Erythroblast (primary cell): ENCODE measurements at regions not wholly inside any gene's neighbourhood (a gene's known extent, or its start where the extent isn't known, plus 50 kb on each side); places are given as distances from the start of the nearest gene placed in this dataset.

Experiments
- DNase-seq, 2 experiments: peaks; one replicate each; lab custom pipeline; 2025; lab: John Stamatoyannopoulos, UW
- GATA1 ChIP-seq: IDR thresholded peaks from 2 replicates; pipeline ENCODE4 v1.6.1; 2011; ENCODE audit warnings: low read depth, mild to moderate bottlenecking, control low read depth, low read length, moderate library complexity
- POLR2A ChIP-seq: IDR thresholded peaks from 2 replicates; pipeline ENCODE4 v1.6.1; 2011; ENCODE audit warnings: mild to moderate bottlenecking, low read length

DNA sequence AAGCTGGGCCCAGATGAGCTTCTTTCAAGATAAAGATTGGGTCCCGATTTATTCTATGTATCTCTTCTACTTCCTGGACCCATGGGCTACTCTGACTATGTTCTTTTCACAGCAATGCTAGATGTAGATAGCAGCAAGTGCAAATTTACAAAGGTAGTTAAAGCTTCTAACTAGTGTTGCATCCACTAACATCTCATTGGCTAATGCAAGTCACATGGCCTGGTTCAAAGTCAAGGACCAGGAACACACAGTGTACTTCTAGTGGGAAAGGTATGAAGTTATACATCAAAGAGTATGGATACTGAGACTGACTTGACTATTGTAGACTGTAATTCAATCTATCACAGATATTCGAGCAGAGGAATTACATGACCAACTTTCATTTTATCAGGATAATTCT lies 588.8 kb downstream of the PLA2G4A start:
- DNase-seq, result no peak
- TF ChIP-seq POLR2A (no peak), GATA1 (no peak)

DNA sequence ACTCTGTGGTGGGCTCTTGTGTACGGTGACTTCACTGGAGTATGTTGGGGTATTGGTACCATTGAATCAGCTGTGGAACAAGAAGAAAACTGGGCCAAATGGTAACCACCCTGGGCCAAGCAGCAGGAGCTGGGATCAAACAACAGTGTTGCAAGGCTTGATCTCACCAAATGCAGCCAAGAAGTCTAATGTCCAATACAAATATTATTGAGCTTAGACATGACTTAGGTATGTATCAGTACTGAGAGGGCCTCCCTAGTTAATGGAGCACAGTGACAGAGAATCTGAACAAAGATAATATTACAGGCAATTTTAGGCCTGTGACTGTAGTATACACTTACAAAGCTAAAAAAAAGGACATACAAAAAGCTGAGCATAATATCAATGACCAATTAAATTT lies 604.8 kb downstream of the PLA2G4A start:
- DNase-seq, result no peak
- TF ChIP-seq POLR2A, result no peak
- no peak for TF ChIP-seq GATA1

DNA sequence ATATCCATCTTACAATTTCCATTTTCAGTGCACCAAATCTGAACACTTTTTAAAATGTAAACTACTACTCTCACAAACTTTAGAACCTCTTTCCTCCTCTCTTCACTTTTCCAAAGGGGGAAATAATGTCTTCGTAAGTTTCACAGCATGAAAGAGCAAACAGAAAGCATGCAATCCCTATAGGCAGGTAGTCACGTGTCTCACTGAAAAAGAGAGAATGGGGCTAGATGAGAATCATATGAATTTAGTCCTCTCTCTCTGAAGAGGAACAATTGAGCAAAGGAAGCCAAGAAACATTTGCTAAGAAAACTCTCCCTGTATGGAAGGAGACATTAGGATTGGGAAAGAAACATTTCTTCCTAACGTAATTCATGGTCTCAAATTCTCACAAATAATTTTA lies 613.9 kb downstream of the PLA2G4A start:
- DNase-seq, result no peak
- TF ChIP-seq GATA1 (no peak), POLR2A (no peak)

DNA sequence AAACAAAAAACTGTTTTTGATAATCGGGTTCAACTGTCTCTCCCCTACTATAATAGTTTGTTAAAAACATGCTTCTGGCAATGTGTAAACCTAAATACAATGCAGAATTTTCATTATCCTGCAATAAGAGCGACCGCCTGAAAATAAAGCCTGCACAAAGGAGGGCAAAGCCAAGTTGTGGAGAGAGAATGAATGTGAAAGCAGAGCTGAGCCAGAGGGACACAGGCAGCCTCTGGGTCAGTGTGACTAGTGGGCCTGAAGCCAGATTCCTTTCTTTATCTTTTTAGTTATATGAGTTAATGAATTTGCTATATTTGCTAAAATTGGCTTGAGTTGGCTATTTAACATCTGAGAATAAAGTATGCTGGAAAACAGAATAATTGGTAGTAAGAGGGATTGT lies 615.2 kb downstream of the PLA2G4A start:
- no peak for DNase-seq
- TF ChIP-seq GATA1 (no peak), POLR2A (no peak)

DNA sequence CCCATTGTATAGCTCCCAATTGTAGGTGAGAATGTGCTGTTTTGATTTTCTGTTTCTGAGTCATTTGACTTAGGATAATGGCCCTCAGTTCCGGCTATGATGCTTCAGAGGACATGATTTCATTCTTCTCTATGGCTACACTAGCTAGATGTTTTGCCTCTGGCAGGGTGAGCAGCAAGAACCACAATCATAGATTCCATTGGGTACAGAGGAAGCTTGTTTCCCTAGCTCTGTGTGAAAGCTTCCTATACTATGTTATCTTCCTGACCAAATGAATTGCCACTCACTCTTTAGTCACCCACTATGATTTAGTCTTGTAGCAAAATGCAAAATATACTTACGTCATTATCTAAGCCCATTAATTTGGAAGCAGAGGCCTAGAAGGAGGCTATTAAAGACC lies 616.3 kb downstream of the PLA2G4A start:
- DNase-seq, result no peak
- TF ChIP-seq GATA1 (no peak), POLR2A (no peak)

DNA sequence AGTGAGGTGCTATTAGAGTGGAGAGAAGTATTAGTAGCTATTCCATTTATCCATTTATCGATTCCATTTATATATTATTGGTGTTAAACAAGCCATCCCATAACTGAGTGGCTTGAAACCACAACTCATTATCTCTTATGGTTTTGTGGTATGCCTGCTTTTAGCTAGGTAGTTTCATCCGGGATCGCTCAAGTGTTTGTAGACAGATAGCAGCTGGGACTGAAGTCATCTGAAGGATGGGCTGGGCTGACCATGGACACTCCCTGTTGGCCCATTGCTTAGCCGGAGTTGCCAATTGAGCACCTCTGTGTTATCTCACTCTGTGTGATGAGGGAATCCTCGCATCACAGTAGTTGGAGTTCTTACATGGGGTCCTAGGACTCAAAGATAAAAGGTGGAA lies 622.5 kb downstream of the PLA2G4A start:
- TF ChIP-seq POLR2A (no peak), GATA1 (no peak)
- no peak for DNase-seq

DNA sequence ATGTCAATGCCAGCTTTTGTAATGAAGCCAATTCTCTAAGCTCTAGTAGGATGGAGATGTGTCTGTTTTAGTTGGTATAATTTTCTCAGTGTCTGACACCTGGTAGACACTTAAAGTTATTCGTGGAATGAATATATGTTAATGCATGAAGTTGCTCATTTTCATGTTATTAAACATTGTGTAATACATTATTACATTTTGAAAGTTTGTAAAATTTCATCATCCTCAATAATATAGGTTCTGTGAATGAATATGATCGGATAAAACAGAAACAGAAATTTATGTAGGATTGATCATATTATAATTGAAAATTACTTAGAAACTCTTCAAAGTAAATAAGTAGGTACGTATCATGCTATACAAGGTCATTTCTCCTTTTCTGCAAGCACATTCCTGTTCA lies 625.3 kb downstream of the PLA2G4A start:
- DNase-seq, result no peak
- no peak for TF ChIP-seq POLR2A
- no peak for TF ChIP-seq GATA1

DNA sequence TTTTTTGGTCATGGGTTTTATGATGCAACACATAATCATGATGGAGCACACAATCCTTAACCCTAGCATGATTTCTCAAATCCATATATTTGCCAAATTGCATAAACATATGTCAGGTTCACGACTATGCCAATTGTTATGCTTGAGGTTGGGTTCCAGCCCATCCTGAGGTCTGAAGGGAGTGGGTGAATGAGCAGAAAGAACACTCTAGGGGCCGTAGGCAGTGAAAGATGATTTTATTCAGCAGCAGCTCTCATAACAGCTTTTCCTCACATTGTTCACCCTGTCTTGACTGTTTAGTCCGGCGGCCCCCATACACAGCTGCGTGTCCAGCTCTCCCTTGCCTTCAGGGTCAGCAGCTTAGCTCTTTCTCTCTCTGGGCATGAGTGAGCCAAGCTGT lies 627.7 kb downstream of the PLA2G4A start:
- TF ChIP-seq GATA1 (no peak), POLR2A (no peak)
- DNase-seq, result no peak

DNA sequence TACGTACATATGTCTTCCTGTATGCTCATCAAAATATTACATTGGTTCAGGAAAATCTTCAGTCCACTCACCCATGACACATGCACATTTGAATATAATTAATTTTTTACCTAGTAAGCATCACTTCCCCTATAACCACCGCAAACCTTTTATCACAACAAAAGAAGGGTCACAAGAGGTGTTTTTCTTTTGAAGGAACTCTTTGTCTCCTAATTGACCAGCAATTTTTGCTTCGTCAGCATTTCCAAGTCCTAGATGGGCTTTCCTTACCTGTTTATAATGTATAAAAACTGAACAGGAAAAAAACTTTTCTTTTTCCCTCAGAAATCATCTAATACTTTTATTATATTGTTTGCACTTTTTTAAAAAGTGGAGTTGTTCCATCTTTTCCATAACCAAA lies 631.3 kb downstream of the PLA2G4A start:
- TF ChIP-seq GATA1 (no peak), POLR2A (no peak)
- DNase-seq, result no peak

DNA sequence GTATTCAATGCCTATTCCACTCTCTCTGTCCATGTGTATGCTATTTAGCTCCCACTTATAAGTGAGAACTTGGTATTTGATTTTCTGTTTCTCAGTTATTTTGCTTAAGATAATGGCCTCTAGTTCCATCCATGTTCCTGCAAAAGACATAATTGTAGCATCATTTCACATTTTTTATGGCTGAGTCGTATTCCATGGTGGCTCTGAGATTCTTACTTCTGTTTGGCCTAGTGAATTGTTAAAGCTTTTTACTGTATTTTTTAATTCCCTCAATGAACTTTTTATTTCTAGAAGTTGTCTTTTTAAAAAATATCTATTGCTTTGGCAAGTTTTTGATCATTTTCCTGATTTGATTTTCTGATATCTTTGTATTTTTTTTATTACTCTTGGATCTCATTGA lies 635.6 kb downstream of the PLA2G4A start:
- no peak for DNase-seq
- TF ChIP-seq POLR2A, result no peak

DNA sequence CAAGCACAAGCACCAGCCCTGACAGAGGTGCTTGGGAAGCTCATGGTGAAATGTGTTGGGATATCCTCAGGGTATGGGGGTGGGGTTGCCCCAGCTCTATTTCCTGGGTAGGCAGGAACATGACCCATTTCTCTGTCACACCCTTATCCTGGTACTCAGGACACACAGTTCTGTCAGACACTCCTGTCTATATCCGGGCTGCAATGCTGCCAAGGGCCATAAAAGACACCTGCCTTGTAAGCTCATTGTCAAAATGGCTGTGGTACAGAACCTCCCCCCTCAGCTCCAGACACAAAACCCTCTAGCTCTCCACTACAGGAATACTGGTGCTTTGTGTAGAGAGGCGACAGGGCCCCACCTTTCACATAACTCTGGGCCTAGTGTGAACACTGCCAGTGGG lies 636.7 kb downstream of the PLA2G4A start:
- TF ChIP-seq GATA1 (no peak), POLR2A (no peak)
- DNase-seq, result no peak

DNA sequence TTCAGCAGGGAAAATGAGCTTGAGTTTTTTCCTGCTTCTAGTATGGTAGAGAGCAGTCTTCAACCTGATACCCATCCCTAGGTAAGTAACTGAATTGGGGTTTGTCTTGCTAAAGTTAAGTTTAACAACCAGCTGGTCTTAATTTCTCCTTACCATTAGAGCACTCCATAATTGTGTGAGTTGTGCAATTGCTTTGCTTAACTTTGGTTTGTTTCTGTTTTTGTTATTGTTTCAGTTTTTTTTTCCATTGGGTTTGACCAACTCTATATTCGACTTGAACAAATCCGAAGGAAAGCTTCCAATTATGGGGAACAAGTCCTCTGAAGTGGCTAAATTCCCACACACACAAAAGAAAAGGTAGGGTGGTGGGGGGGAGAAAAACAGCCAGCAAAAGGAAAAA lies 641.1 kb downstream of the PLA2G4A start:
- DNase-seq, result no peak
- TF ChIP-seq GATA1 (no peak), POLR2A (no peak)

DNA sequence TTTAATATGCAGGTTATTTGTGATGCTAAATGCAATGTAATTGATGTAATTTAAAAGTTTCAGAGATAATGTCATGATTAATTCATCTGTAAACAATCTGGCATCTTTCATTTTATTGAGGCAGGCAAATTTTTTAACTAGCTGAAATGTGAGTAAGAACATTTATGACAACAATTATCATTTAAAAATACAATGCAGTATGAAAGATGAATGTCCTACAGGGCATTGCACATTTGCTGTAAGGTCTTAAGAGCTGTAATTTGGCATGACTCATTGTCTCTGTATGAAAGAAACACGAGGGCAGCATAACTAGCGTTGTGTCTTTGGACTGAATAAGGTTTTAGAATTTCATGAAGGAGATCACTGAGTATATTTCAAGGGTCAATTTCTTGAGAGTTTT lies 642.8 kb downstream of the PLA2G4A start:
- no peak for TF ChIP-seq GATA1
- TF ChIP-seq POLR2A, result no peak
- DNase-seq, result no peak

DNA sequence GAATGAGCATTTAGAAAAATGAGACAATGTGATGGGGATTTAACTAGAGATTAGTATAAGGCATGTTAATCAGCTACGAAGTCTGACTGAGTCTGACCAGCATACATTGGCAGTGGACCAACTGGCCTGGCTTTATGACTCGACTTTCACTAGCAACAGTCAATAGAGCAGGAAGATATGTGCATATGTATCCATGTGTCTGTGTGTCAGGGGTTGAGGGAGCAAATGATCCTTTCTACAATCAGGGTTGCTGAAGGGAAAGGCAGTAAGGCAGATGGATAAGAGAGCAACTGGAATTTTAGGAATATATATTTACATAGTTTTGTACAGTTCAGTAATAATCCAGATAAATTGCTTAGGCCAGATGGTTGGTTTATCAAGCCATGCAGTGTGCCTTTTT lies 645.6 kb downstream of the PLA2G4A start:
- TF ChIP-seq GATA1, result no peak
- TF ChIP-seq POLR2A, result no peak
- DNase-seq, result no peak

DNA sequence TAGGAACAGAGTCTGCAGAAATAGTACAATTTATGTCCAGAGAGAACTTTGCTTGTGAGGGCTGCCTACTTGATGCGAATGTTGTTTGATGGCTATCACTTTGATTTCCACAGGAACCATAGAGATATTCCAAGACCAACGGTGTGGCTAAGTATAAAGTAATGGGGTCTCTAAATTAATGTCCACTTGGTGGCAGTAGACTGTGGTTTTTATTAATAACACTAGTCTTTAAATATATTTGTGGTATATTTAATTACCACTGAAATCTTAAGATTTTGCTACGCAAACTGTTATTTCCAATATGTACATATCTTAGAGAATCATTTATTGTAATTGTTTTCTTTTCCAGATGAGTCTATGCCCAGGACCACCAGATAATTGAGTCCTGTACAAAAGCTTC lies 647.9 kb downstream of the PLA2G4A start:
- no peak for DNase-seq
- TF ChIP-seq POLR2A (no peak), GATA1 (no peak)

DNA sequence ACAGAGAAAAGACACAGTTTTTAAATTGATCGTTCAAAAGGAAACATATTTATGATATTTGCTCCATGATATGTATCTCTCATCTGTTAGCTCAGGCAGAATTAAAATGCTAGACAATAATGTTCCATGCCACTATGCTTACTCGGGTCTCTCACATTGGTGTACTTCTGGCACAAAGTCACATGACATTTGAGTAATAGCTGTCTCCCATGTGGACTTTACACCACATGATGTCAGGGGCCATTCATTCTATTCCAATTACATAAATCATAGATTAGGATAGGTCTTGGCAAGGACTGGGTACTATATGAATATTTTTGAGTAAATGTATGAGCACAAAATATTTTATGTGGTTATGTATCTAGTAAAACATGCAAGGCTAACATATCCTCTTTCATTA lies 648.4 kb downstream of the PLA2G4A start:
- no peak for DNase-seq
- TF ChIP-seq GATA1 (no peak), POLR2A (no peak)

DNA sequence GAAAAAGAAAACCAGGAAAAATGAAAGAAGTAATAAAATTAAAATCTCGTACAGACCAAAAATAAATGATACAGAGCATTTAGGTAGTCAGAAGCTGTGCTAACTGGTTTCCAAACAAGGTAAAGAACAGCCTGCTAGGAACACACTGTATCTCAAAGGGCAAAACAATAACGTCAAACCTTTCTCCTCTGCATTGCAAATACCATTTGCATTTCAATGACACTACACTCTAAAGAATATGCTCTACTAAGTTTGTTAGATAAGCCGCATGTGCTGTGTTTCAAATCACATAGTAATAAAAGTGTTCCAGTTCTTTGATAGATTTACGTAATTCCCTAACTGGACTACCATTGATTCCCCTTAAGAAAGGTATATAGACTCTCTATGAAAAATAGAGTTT lies 648.8 kb downstream of the PLA2G4A start:
- DNase-seq, result no peak

More for the DNA sequence above, 648.8 kb downstream of the PLA2G4A start:
- TF ChIP-seq GATA1 (no peak), POLR2A (no peak)
